ENCODE measurements at regions not wholly inside any gene's neighbourhood (a gene's known extent, or its start where the extent isn't known, plus 50 kb on each side); places are given as distances from the start of the nearest gene placed in this dataset.

DNA sequence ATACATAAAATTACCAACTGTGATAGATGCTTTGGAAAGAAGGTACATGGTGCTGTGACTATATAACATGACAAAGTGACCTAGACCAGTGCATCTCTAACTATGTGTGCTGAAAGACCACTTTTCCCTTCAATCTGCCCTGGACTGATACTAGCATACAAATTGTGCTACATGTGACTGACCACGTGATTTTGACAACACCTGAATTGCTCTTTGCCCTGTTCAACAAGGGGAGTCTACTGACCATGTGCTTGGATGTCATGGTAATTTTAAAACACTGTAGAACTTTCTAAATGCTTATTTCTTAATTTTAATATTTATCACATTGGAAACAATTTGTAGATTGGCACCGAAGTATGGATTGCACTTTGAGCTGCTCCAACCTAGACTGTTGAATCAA, 142.4 kb downstream of the CAND1 start:
- TF ChIP-seq, protein P1, sequence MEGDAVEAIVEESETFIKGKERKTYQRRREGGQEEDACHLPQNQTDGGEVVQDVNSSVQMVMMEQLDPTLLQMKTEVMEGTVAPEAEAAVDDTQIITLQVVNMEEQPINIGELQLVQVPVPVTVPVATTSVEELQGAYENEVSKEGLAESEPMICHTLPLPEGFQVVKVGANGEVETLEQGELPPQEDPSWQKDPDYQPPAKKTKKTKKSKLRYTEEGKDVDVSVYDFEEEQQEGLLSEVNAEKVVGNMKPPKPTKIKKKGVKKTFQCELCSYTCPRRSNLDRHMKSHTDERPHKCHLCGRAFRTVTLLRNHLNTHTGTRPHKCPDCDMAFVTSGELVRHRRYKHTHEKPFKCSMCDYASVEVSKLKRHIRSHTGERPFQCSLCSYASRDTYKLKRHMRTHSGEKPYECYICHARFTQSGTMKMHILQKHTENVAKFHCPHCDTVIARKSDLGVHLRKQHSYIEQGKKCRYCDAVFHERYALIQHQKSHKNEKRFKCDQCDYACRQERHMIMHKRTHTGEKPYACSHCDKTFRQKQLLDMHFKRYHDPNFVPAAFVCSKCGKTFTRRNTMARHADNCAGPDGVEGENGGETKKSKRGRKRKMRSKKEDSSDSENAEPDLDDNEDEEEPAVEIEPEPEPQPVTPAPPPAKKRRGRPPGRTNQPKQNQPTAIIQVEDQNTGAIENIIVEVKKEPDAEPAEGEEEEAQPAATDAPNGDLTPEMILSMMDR (IDR thresholded peaks at IDR 0.05; ENCODE audit: borderline replicate concordance, extremely low read depth, low read length, poor library complexity, severe bottlenecking), result no peak
- no peak for TF ChIP-seq EZH2 (IDR thresholded peaks at IDR 0.05; ENCODE audit: borderline replicate concordance, low read depth, low read length, severe bottlenecking)
